GM23248 (cell line): ENCODE measurements at regions not wholly inside any gene's neighbourhood (a gene's known extent, or its start where the extent isn't known, plus 50 kb on each side); places are given as distances from the start of the nearest gene placed in this dataset.

ENCODE experiments used
- EZH2 ChIP-seq: fragments of 200-600 bp; sonication (generic); IDR thresholded peaks from 2 replicates; pipeline ENCODE4 v1.6.1; 2018; ENCODE audit warnings: antibody characterized with exemption, mild to moderate bottlenecking; ENCODE audit not compliant: insufficient read depth, poor library complexity, severe bottlenecking
- EZH2phosphoT487 ChIP-seq: fragments of 200-600 bp; sonication (generic); IDR thresholded peaks from 2 replicates; pipeline ENCODE4 v1.6.1; 2018; ENCODE audit warnings: antibody characterized with exemption, moderate library complexity, mild to moderate bottlenecking, low read depth; ENCODE audit not compliant: insufficient read depth

DNA sequence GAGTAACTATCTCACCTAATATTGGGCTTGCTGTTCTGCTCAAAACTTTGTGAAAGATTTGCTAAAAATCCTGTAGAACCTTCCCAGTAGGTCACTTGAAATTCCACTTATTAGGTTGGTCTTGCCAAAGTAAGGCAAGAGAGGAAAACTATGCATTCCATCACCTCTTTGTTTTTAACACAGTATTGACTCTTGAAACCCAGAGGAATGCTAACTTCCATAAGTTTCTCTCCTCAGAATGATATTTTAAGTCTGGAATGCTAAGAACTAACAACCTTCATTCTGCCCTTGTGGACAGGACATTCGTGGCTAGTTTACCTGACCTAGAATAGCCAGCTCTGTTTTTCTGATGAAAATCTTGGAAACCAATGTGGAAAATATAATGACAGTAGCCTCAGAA, 154.5 kb downstream of the TMCO5A start:
- TF ChIP-seq EZH2 (no peak), EZH2phosphoT487 (no peak)
